ENCODE measurements at regions not wholly inside any gene's neighbourhood (a gene's known extent, or its start where the extent isn't known, plus 50 kb on each side); places are given as distances from the start of the nearest gene placed in this dataset.
"Not testable (repeated sequence)": the region's sequence is repeated elsewhere in the genome, so short reads cannot be mapped to it uniquely, and the experiment has no call there.

DNA sequence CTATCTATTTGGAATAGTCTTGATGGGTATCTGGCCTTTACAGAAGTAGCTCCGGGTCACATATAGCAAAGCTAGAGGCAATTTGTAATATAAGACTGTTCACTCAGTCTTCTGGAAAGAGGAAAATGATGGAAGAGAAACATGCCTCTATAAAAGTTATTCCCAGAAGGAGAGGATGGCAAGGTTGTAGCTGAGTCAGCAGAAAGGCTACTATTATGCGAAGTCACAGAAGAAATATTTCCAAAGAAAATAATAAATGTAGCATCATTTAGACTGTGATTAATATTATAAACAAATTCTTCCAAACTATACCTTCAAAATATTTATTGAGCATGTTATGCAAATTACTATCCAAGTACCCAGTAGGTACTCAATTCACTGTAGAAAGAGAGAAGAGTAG lies 1027.7 kb upstream of the TMEFF2 start:
- no peak for DNase-seq (ENCODE audit: extremely low read depth, low read depth)

DNA sequence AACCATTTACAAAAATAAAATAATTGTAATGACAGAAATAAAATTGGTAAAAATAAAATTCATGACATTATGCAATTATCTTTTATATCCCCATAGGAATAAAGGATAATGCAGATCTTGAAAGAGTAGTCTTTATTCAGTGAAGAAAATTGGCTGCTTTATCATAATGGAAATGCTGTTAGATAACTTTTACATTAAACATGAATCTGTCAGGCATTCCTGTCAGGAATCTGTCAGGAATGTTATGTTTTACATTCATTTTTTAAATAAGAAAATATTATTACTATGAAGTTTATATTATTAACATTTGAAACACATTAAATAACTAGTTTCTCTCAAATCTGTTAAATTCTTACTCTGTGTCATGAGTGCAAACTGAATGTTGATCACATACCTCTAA lies 1024.7 kb upstream of the TMEFF2 start:
- DNase-seq (ENCODE audit: extremely low read depth, low read depth) = no peak

DNA sequence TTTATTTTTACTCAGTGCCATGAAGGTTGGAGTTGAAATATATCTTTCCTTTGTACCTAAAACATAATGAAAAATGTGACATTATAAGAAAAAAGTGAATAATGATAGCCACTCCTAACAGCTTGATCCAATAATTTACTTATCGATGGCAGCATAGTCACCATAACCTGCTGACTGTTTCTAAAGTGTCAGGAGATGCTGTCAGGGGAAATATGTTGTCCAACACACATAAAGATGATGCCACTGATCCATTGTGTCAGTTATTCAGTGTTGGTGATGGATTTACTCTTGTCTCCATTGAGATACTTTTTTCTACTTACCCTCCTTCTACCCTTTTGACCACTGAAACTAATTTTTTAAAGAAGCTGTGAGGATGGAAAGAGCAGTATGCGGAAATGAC lies 1006.9 kb upstream of the TMEFF2 start:
- no peak for DNase-seq (ENCODE audit: extremely low read depth, low read depth)

DNA sequence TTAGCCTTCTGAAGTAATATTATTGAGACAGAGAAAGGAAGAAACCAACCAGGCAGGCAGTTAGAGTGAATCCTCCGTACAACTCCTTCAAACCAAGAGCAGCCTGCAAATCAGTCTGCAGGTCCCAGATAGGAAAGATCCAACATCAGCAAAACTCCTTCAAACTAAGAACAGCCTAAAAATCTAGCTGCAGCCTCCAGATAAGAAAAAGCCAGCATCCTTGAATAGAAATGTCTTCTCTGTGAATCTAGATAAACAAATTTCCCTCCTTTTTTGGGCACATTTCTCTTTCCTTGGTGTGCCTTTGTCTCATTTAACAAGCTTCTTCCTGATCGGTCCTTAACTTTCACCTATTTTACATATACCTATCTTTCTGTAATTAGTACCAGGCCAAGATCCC lies 1004.6 kb upstream of the TMEFF2 start:
- no peak for DNase-seq (ENCODE audit: extremely low read depth, low read depth)

DNA sequence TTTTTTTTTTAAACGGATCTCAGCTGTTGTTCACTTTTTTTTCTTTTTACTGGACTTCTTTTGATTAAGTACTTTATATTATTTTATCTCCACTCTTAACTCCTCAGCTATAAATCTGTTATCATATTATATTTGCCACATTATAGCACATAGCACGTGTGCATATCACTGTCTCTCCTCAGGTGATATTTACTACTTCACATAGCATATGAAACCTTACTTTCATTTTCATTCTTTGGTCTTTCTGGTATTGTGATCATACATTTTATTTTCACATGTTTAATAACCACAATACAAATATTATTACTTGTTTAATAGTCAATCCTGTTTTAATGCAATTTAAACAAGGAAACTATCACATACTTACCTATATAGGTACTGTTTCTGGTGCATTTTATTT lies 993.1 kb upstream of the TMEFF2 start:
- DNase-seq (ENCODE audit: extremely low read depth, low read depth) = no peak

- DNase-seq (ENCODE audit: extremely low read depth, low read depth) = not testable (repeated sequence)
Measured at GRCh38 chr2:193170981-193171380, 976.2 kb upstream of the TMEFF2 start.

GRCh38 chr2:193156480-193156879 lies 961.7 kb upstream of the TMEFF2 start:
- DNase-seq (ENCODE audit: extremely low read depth, low read depth) = no peak

DNA sequence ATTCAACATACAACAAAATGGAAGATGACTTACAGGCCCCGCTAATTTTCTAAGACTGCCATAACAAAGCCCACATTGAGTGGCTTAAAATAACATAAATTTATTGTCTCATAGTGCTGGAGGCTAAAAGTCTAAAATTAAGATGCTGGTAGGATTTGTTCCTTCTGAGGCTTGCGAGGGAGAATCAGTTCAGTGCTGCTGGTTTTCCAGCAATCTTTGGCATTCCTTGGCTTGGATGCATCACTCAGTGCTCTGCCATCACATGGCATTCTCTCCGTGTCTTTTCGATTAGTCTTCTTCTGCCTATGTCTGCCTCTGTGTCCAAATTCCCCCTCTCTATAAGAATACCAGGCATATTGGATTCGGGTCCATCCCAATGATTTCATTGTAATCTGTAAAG lies 959.3 kb upstream of the TMEFF2 start:
- DNase-seq (ENCODE audit: extremely low read depth, low read depth) = no peak

GRCh38 chr2:193153576-193153975 lies 958.8 kb upstream of the TMEFF2 start:
- no peak for DNase-seq (ENCODE audit: extremely low read depth, low read depth)

GRCh38 chr2:193142467-193142866 lies 947.7 kb upstream of the TMEFF2 start:
- not testable (repeated sequence) for DNase-seq (ENCODE audit: extremely low read depth, low read depth)

- no peak for DNase-seq (ENCODE audit: extremely low read depth, low read depth)
Measured at GRCh38 chr2:193141998-193142397, 947.3 kb upstream of the TMEFF2 start.

GRCh38 chr2:193140895-193141294 lies 946.2 kb upstream of the TMEFF2 start:
- DNase-seq (ENCODE audit: extremely low read depth, low read depth) = not testable (repeated sequence)

- DNase-seq (ENCODE audit: extremely low read depth, low read depth) = no peak
Measured at GRCh38 chr2:193124815-193125214, 930.1 kb upstream of the TMEFF2 start.

DNA sequence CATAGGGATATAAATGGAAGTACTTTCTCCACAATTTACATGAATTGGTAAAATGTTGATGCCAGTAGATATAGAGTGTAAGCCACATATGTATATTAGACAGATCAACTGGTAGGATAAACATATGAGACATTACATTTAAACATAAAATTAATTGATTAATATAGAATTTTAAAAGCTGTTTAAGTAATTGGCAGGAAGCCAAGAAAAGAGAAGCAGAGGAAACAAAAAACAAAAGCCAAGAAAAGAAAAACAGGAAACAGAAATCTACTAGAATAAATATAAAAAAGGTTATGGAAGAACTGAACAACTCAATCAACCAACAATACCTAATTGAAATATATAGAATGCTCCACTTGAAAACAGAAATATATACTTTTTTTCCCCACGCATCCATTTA lies 920.1 kb upstream of the TMEFF2 start:
- no peak for DNase-seq (ENCODE audit: extremely low read depth, low read depth)

DNA sequence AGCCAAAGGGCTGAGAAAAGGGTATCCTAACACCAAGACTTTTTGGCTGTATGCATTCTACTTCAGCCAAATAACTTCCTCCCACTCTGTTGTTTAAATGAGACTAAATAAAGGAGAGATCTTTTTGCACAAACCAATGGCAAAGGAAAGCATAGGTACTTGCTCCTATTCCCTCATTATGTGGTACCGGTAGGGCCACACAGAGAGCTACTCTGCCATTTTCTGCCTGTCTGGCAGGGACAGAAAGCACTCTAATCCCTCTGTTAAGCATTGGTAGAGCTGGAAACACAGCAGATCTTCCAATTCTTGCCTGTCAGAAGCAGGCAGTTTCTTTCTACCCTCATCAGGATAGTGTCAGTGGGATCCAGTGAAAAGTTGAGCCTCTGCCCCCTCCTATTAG lies 918.3 kb upstream of the TMEFF2 start:
- no peak for DNase-seq (ENCODE audit: extremely low read depth, low read depth)

DNA sequence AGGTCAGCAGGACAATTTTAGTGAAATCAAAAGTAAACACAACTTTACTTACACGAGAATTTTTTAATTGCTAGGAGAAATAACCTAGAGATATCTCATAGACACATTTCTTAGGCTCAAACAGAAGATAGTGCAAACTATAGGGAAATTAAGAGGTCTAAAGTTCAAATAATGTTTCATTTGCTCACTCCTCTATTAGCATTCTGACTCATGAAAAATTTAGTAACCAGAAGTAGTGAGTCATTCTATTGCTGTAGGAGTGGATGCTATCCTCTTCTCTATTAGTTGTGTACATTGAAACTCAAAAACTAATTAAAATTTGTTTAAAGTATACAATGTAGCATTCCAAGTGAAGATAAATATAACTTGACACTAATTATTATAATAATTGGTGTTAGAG lies 908.3 kb upstream of the TMEFF2 start:
- DNase-seq (ENCODE audit: extremely low read depth, low read depth) = peak; percentile 20

GRCh38 chr2:193101591-193101990 lies 906.9 kb upstream of the TMEFF2 start:
- no peak for DNase-seq (ENCODE audit: extremely low read depth, low read depth)

DNA sequence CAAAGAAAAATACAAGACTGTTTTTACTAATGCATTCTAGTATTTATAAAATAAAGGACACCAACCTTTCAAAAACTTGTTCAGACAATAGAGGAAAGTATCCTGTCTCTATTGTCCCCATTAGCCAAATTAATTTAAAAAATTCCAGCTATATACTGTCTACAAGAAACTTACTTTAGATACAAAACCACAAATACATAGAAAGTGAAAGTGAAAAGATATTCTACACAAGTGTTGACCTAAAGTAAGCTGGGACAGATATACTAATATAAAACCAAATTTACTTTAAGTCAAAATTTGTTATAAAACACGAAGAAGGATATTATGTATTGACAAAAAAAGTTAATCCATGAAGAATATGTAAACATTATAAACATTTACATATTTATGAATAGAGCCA lies 893.3 kb upstream of the TMEFF2 start:
- no peak for DNase-seq (ENCODE audit: extremely low read depth, low read depth)

DNA sequence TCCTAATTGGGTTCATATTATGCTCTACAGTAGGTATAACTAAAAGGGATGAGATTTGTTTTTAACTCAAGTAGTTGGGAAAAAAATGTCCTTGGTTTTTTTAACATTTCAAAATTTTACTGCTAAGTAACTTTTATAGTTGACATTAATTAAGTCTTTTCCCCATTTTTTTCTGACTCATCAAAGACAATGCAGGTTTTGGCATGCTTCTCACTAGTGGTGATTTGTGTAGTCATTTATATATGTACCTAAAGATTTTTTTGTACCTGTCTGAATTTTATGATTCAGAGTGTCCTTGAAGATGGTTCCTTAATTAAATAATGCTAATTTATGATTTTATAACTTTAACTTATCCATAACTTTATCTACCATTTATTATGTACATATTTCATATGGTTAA lies 882.3 kb upstream of the TMEFF2 start:
- DNase-seq (ENCODE audit: extremely low read depth, low read depth) = no peak

GRCh38 chr2:193074933-193075332 lies 880.2 kb upstream of the TMEFF2 start:
- DNase-seq (ENCODE audit: extremely low read depth, low read depth) = no peak

DNA sequence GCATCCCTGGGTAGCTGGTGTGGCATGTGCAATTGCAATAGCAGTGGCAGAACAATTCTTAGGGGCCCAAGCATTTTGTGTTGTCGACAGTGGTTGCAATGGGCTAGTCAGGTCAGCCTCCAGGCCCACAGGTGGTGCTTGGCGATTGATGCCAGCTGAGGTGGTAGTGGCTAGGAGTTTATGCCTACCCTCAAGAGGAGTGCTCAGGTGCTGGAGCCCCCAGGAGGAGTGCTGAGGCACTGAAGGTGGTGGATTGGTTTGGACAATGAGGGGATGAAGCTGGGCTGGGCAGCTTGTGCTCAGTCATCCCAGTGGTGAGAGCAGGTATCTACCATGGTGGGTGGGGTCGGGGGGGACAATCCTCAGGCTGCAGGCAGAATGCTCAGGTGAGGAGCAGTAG lies 877.9 kb upstream of the TMEFF2 start:
- DNase-seq (ENCODE audit: extremely low read depth, low read depth) = no peak

GRCh38 chr2:193025556-193025955 lies 830.8 kb upstream of the TMEFF2 start:
- DNase-seq (ENCODE audit: extremely low read depth, low read depth) = not testable (repeated sequence)

DNA sequence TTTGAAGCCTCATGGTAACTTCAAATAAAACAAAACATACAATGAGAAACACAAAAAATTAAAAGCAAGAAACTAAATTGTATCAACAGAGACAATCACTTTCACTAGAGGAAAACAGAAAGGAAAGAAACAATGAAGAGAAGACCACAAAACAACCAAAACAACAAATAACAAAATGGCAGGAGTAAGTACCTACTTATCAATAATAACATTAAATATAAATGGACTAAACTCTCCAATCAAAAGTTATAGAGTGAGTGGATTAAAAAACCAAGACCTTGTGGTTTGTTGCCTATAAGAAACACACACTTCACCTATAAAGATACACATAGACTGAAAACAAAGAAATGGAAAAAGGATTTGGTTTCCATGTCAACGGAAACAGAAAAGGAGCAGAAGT lies 830.1 kb upstream of the TMEFF2 start:
- no peak for DNase-seq (ENCODE audit: extremely low read depth, low read depth)

GRCh38 chr2:193011870-193012269 lies 817.1 kb upstream of the TMEFF2 start:
- DNase-seq (ENCODE audit: extremely low read depth, low read depth) = no peak

All from NCI-H460 (cell line).